ENCODE measurements at regions not wholly inside any gene's neighbourhood (a gene's known extent, or its start where the extent isn't known, plus 50 kb on each side); places are given as distances from the start of the nearest gene placed in this dataset.
"Not testable (repeated sequence)": the region's sequence is repeated elsewhere in the genome, so short reads cannot be mapped to it uniquely, and the experiment has no call there.

DNA sequence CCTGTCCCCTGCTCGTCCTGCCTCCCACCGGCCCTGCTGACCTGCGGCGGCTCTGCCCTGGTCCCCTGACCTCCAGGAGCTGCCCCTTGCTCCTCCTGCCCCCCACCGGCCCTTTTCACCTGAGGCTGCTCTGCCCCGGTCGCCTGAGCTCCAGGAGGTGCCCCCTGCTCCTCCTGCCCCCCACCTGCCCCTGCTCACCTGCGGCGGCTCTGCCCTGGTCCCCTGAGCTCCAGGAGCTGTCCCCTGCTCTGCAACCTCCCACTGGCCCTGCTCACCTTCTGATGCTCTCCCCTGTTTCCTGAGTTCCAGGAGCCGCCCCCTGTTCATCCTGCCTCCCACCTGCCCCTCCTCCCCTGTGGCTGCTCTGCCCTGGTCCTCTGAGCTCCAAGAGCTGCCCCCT, 101.3 kb downstream of the TMEM121 start:
- DNase-seq (ENCODE audit: extremely low read depth, low read depth) = no peak
- no peak for TF ChIP-seq CTCF (IDR thresholded peaks at IDR 0.05; ENCODE audit: low read depth, low read length)

DNA sequence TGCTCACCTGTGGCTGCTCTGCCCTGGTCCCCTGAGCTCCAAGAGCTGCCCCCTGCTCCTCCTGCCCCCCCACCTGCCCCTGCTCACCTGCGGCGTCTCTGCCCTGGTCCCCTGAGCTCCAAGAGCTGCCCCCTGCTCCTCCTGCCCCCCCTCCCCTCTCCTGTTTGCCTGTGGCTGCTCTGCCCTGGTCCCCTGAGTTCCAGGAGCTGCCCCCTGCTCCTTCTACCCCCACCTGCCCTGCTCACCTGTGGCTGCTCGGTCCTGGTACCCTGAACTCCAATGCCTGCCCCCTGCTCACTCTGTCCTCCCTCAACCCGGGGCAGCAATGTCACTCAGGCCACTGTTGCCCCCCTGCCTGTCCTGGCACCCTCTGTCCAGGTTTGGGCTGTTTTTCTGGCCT, 101.7 kb downstream of the TMEM121 start:
- DNase-seq (ENCODE audit: extremely low read depth, low read depth) = not testable (repeated sequence)

DNA sequence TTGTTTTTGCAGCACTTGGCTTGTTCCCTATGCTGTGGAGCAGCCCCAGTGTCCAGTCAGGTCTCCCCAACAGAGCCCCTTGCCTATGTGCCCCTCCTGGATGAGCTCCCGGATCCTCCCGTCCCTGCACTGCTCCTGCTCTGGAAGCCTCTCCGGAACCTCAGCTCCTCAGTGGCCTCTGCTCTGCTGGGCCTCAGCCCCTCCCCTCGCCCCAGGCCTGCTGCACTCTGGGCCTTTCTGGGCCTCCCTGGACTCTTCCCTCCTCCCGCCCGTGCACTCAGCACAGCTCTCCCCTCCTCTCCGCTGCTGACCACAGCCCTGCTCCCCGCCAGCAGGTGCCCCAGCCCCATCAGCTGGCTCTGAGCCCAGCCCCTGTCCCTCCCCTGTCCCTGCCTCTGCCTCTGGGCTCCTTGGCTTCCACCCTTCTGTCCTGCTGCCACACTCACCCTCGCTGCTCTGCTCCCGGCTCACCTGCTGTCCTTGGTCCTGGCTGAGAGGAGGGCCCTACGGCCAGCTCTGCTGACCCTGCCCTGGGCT, 102.2 kb downstream of the TMEM121 start:
- not testable (repeated sequence) for DNase-seq (ENCODE audit: extremely low read depth, low read depth)

DNA sequence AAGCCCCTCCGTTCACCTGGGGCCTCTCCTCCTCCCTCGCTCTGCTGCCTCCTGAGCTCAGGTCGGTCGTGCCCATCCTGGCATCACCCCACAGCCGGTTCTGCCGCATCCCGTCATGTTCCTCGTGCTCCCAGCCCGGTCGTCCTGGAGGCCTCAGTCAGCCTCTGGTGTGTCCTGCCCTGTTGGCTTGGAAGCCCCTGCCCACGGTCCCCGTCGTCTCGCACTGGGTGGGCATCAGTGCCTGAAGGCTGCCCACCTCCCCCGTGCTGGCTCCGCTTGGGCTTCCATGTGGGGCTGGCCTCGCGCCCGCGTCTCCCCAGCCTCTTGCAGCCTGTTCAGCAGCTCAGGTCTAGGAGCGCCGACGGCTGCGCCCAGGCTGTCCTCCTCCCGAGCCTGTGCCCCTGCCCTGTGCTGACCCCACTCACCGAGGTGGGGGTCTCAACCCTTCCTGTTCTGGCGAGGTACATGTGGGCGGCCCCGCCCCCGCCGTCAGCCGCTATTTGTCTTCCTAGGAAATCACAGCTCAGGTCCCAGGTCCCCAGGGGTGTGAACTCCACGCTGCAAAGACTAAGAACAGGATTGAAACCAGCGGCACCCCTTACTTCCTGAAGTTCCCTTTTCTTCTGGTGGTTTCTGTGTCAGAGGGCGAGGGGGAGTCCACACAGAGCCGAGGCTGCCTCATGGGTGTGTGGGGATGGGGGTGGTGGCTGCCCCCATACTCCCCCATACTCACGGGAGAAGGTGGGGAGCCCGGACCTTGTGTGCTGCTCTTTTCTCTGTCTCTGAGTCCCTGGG, 102.9 kb downstream of the TMEM121 start:
- DNase-seq (ENCODE audit: extremely low read depth, low read depth) = not testable (repeated sequence)

GRCh38 chr14:105629886-105630215, 103.5 kb downstream of the TMEM121 start:
- no peak for TF ChIP-seq CTCF (IDR thresholded peaks at IDR 0.05; ENCODE audit: low read depth, low read length)
- DNase-seq (ENCODE audit: extremely low read depth, low read depth) = no peak

- DNase-seq (ENCODE audit: extremely low read depth, low read depth) = not testable (repeated sequence)
Observed at GRCh38 chr14:105630293-105630934, 104.0 kb downstream of the TMEM121 start.

- not testable (repeated sequence) for DNase-seq (ENCODE audit: extremely low read depth, low read depth)
Observed at GRCh38 chr14:105630935-105631779, 104.8 kb downstream of the TMEM121 start.

- TF ChIP-seq CTCF (IDR thresholded peaks at IDR 0.05; ENCODE audit: low read depth, low read length) = no peak
- DNase-seq (ENCODE audit: extremely low read depth, low read depth) = no peak
Observed at GRCh38 chr14:105632010-105632409, 105.6 kb downstream of the TMEM121 start.

DNA sequence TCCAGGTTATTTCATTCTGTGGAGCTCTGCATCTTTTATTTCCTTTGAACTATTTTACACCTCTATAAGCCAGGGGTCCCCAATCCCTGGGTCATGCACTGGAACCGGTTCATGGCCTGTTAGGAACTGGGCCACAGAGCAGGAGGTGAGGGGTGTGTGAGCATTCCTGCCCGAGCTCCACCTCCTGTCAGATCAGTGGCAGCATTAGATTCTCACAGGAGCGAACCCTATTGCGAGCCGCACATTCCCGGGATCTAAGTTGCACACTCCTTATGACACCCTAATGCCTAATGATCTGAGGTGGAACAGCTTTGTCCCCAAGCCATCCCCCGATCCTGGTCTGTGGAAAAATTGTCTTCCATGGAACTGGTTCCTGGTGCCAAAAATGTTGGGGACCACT, 107.2 kb downstream of the TMEM121 start:
- DNase-seq (ENCODE audit: extremely low read depth, low read depth) = not testable (repeated sequence)

GRCh38 chr14:105635560-105635959, 109.2 kb downstream of the TMEM121 start:
- TF ChIP-seq CTCF (IDR thresholded peaks at IDR 0.05; ENCODE audit: low read depth, low read length) = no peak
- DNase-seq (ENCODE audit: extremely low read depth, low read depth) = no peak

- DNase-seq (ENCODE audit: extremely low read depth, low read depth) = not testable (repeated sequence)
Observed at GRCh38 chr14:105636021-105636420, 109.6 kb downstream of the TMEM121 start.
